ENCODE measurements at regions not wholly inside any gene's neighbourhood (a gene's known extent, or its start where the extent isn't known, plus 50 kb on each side); places are given as distances from the start of the nearest gene placed in this dataset.

DNA sequence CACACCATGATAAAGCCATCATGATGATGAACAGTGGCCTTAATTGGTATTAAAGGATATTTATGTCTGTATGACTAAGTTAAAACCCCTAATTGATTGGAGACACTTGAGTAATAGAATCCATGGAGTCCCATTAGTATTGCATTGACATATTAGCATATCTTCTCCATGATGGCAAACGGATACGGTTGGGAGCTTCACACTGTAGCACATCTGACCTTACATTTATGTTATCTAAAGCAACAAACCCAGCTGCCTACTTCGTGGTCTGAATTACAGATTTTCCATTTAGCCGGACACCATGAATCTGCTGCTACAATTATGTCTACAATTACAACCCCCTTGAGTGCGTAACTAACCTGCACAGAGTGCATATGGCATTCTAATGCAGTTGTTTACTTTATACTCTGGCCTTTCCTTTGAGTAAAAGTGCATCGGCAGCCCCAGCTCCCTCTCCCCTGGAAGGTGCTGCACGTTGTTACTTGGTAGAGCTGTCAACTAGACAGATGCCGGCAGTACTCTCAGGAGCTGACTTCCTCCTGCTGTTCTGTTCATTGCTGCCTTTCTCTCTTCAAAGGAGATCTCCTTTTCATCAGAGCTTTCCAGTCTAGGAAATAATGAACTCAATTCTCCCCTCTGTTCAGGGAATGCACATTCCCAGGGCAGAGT lies 92.1 kb downstream of the LRRC30 start:
- TF ChIP-seq, protein P1, sequence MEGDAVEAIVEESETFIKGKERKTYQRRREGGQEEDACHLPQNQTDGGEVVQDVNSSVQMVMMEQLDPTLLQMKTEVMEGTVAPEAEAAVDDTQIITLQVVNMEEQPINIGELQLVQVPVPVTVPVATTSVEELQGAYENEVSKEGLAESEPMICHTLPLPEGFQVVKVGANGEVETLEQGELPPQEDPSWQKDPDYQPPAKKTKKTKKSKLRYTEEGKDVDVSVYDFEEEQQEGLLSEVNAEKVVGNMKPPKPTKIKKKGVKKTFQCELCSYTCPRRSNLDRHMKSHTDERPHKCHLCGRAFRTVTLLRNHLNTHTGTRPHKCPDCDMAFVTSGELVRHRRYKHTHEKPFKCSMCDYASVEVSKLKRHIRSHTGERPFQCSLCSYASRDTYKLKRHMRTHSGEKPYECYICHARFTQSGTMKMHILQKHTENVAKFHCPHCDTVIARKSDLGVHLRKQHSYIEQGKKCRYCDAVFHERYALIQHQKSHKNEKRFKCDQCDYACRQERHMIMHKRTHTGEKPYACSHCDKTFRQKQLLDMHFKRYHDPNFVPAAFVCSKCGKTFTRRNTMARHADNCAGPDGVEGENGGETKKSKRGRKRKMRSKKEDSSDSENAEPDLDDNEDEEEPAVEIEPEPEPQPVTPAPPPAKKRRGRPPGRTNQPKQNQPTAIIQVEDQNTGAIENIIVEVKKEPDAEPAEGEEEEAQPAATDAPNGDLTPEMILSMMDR (IDR thresholded peaks at IDR 0.05; ENCODE audit: low read depth, low read length, poor library complexity, severe bottlenecking) = no peak
- TF ChIP-seq EZH2phosphoT487 (IDR thresholded peaks at IDR 0.05; ENCODE audit: borderline replicate concordance, low read length) = no peak
